Liver (tissue), 3 donors: ENCODE measurements at regions not wholly inside any gene's neighbourhood (a gene's known extent, or its start where the extent isn't known, plus 50 kb on each side); places are given as distances from the start of the nearest gene placed in this dataset.

Source experiments
- TAF1 ChIP-seq: conservative IDR thresholded peaks from 2 replicates; pipeline ENCODE4 v1.6.1; 2016; ENCODE audit warnings: antibody characterized with exemption, mild to moderate bottlenecking
- TF ChIP-seq, protein P1 (sequence below): fragments of 150-350 bp; IDR thresholded peaks from 2 replicates; pipeline ENCODE4 v1.5.1; 2017; ENCODE audit warnings: improper control_type of control experiment, low read depth, low read length; ENCODE audit not compliant: missing input control
- donor health status: healthy.
- donor health status: healthy.

DNA sequence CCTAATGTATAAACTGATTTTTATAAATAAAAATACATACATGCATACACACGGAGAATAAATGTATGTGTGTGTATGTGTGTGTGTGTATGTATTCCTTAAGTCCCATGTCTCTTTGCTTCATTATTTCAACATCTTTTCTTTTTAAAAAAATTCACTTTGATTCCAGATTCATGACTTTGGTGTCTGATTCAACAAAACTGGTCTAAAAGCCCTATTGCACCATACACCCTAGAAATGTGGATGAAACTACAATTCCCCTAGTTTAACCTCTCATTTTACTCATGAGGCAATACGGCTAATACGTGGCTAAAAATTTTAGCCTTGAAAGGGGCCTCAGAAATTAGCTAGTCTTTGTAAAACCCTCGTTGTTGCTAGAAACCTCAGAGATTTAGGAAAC is 228.1 kb downstream of the ADAMTS9 start:
- TF ChIP-seq, protein P1, sequence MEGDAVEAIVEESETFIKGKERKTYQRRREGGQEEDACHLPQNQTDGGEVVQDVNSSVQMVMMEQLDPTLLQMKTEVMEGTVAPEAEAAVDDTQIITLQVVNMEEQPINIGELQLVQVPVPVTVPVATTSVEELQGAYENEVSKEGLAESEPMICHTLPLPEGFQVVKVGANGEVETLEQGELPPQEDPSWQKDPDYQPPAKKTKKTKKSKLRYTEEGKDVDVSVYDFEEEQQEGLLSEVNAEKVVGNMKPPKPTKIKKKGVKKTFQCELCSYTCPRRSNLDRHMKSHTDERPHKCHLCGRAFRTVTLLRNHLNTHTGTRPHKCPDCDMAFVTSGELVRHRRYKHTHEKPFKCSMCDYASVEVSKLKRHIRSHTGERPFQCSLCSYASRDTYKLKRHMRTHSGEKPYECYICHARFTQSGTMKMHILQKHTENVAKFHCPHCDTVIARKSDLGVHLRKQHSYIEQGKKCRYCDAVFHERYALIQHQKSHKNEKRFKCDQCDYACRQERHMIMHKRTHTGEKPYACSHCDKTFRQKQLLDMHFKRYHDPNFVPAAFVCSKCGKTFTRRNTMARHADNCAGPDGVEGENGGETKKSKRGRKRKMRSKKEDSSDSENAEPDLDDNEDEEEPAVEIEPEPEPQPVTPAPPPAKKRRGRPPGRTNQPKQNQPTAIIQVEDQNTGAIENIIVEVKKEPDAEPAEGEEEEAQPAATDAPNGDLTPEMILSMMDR = no peak
- no peak for TF ChIP-seq TAF1
